ENCODE measurements at regions not wholly inside any gene's neighbourhood (a gene's known extent, or its start where the extent isn't known, plus 50 kb on each side); places are given as distances from the start of the nearest gene placed in this dataset.
A peak's percentile ranks its signal among the peaks of the same experiment; 100 is the strongest.
"Not testable (repeated sequence)": the region's sequence is repeated elsewhere in the genome, so short reads cannot be mapped to it uniquely, and the experiment has no call there.

- not testable (repeated sequence) for DNase-seq
These were observed 94.4 kb downstream of the TRIM43 start for GRCh38 chr2:95686056-95686825.

DNA sequence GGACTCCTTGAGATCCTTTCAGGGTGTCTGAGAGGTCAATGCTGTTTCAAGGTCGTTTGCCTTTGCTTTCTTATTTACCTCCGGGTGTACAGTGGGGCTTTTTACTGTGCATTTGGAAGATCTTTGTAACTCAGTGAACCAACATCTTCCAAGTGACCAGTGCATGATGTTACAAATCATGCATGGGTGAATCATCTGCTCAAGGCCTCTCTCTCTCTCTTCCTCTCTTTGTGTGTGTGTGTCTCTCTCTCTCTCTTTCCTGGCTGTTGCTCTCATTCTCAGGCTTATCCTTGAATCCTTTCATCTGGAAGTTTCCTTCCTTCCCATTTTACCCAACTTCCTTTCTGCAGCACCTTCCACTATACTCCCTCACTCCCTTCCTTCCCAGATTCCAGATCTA is 96.1 kb downstream of the TRIM43 start:
- DNase-seq: not testable (repeated sequence)

DNA sequence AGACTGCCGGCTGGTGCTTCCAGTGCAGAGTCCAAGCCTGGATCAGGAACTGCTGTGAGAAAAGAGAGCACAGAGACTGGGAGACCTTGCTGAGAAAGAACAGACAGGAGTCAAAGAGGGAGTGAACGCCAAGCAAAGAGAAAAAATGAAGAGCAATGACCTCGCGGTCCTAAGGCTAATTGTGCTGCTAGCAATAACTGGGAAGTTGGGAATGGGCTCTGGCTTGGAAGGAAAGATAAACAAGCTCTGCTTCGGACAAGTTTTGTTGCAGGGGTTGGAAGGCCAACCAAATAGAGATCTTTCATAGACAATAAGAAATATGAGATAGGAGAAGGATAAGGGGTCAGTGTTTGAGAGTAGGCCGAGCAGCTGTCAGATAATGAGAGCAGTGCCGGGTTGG is 99.4 kb downstream of the TRIM43 start:
- not testable (repeated sequence) for DNase-seq

DNA sequence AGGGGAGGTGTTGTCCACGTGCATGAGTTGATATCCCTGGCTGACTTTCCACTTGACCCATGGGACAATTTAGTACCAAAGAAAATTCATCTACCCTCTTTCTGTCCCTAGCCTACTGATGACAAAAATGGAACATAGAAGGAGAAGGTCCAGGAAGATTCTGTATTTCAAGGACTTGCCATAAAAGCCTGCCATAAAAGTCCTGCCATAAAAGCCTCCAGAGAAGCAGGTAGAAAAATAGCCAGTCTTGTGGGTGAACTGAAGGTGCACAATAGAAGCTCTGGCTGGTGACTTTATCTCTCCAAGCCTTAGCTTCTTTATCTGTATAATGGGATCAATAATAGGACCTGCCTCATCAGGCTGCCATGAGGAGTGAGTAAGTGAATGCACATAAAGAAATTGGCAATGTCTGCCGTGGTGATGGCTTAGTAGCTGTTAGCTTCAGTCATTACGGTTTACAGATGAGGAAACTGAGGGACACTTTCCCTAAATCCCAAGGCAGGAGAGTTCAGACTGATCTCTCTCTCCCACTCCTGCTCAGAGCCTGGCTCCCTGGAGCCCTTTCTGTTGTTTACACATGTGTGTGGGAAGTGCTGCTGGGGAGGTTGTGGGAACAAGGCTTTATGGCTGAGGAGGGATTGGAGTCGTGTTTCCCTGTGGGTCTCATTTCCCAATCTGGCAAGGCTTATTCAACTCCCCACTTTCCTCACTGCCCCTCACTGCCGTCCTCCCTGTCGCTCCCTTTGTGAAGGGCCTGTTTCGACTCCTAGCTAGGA is 101.5 kb downstream of the TRIM43 start:
- not testable (repeated sequence) for DNase-seq

- DNase-seq: no peak
These were observed 103.8 kb downstream of the TRIM43 start for GRCh38 chr2:95695613-95696012.

- DNase-seq: no peak
These were observed 106.3 kb downstream of the TRIM43 start for GRCh38 chr2:95698146-95698545.

- DNase-seq: not testable (repeated sequence)
These were observed 107.7 kb downstream of the TRIM43 start for GRCh38 chr2:95699201-95700184.

GRCh38 chr2:95700519-95700918 is 108.7 kb downstream of the TRIM43 start:
- DNase-seq: peak; percentile 25

- DNase-seq: no peak
These were observed 110.7 kb downstream of the TRIM43 start for GRCh38 chr2:95702471-95702870.

- DNase-seq: not testable (repeated sequence)
These were observed 115.4 kb downstream of the TRIM43 start for GRCh38 chr2:95707161-95707560.

GRCh38 chr2:95707837-95708236 is 116.0 kb downstream of the TRIM43 start:
- no peak for DNase-seq

- no peak for DNase-seq
These were observed 118.0 kb downstream of the TRIM43 start for GRCh38 chr2:95709831-95710230.

DNA sequence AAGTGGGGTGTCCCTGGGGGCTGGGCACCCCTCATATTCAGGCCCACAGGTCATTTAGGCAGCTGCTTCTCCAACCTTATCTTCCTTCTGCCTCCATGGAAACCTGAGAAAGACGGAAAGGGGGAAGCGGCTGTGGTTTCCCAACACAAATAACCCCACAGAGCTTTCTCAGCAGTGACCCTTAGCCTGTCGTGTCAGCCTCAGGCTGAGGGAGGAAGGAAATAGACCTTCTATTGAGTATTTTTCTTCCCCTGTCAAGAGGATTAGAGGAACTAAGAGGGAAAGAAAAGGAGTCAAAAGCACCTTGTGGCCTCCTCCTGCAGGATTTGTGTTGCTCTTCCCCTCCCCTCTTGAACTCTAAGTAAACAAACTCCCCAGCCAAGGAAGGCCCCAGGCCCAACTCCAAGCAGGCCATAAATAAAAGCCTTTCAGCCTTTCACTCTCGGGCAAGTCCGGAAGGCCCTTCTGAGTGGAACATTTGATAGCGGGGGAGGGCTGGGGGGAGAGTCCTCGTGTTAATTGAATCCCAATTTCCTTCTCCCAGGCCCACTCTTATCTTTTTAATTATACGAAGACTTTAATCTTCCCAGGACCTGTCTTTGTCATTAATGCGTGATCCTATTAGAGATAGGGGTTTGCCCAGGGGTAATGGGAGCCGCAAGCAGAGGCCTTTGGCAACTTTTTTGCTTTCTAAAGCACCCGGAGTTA is 121.8 kb downstream of the TRIM43 start:
- not testable (repeated sequence) for DNase-seq

DNA sequence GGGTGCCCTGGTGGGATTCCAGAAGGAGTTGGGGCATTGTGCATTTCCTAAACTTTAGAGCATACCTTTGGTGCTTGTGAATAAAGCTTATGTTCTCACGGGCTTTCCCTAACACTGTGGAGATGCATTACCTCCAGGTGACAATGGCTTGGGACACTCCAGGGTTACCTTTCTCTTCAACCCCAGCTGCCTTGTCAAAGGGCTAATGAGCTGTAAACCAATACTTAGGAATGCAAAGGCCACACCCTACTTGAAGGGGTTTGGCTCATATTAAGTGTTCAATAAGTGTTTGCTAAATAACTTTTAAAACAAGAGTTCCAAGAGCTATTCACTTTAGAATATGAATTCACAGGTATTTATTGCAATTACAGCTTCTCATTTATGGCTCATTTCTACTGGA is 122.6 kb downstream of the TRIM43 start:
- not testable (repeated sequence) for DNase-seq

- no peak for DNase-seq
These were observed 127.8 kb downstream of the TRIM43 start for GRCh38 chr2:95719473-95720060.

GRCh38 chr2:95721726-95722125 is 129.9 kb downstream of the TRIM43 start:
- no peak for DNase-seq

DNA sequence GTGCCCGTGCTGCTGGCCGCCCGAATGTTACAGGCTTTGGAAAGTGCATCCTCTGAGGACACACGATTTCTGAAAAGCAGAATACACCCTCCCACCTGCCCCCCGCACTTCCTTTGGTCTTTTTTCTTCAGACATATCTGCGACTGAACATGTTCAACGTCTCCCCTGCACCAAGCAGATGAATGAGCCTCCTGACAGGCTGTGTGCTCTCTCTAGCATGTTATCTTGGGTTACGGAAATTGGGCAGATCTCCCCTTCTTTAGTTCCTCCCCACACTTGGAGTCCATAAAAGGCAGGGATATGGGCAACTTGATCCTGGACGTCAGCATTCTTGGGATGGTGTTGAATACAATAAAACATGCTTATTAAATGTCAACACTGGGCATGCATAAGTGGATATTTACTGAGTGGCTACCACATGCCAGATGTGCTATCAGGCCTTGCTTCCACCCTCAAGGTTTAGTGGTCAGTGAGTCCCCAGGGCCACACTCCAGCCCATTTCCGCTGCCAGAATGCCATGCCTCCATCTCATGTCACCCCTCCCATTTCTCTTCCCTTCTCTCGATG is 130.4 kb downstream of the TRIM43 start:
- no peak for DNase-seq

DNA sequence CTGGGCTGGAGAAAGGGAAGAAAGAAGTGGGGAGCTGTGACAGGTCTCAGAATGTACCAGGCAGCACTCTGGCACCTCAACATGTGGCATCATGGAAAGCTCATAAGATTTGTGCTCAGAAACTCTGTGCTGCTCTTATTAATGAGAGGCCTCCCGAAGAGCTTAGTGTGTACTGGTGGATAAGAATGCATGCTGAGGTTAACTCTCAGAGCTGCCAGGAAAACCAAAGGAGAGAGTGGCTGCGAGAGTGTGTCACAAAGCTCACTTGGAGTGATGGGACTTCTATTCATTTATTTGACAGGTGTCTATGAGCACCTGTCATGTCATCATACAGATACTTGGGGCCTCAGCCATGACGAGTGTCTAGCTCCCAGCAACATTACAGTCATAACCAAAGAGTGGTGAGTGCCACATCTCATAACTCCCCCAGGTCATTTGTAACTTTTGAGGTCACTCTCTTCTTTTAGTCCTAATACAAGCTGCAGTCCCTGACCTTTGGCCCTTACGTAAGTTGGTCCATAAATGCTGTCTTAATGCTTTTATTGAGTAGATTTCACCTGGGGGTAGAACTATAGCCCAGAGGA is 131.9 kb downstream of the TRIM43 start:
- DNase-seq: not testable (repeated sequence)

DNA sequence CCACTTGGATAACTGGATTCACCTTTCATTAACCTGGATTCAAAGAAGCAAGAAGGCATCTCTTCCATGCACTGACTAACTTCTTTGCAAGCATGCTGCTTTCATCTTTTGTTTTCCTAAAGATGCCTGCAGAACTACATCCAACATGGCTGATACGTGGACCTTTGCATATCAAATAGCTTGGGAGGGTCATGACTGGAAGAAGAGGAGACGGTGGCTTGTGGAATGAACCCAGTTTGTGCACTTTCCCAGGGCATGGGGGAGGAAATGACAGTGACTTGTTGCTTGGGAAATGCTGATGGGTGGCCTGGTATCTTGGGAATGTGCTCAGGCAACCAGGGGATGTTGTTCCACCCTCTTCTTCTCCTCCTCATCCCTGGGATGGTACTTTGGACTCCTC is 133.4 kb downstream of the TRIM43 start:
- not testable (repeated sequence) for DNase-seq

DNA sequence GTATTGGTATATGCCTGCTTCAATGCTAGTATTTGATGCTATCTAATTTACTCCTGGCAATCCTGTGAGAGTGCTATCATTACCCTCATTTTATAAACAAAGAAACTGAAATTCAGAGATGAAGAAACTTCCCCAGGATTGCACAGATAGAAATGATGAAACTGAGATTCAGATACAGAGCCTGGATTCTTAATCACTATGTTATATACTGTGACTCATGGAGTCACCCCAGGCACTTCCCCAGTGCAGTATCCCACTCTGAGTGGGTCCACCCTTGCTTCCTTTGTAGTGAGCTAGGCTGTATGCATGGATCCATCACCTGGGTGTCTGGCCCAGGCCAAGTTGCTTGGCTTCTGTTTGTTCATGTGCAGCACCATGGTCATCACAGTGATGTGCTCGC is 133.9 kb downstream of the TRIM43 start:
- DNase-seq: not testable (repeated sequence)

DNA sequence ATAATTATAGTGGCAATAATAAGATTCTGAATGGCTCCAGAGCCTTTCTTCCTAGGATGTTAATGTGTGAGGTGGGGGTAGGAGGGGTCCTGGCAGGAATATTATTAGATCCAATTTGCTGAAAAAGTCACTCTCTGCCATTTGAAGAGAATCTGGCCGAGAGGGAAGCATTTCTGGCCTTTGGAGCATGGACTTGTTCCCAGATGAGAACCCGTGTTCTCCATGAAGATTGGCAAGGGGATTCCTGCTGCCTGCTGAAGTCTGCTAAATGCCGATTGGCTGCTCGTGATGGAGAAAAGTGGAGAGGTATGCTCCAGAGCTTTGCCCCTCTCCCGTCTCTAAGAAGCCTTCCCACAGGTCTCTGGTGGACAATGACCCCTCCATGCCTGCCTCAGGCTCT is 135.6 kb downstream of the TRIM43 start:
- not testable (repeated sequence) for DNase-seq
